NCI-H2171 (cell line): ENCODE measurements at regions not wholly inside any gene's neighbourhood (a gene's known extent, or its start where the extent isn't known, plus 50 kb on each side); places are given as distances from the start of the nearest gene placed in this dataset.

Experiments
- DNase-seq: peaks from one replicate; lab custom pipeline; 2025; lab: John Stamatoyannopoulos, UW

GRCh38 chrX:112913807-112914206 is 73.2 kb upstream of the AMOT start:
- DNase-seq, result no peak

GRCh38 chrX:112910418-112910817 is 69.8 kb upstream of the AMOT start:
- no peak for DNase-seq

DNA sequence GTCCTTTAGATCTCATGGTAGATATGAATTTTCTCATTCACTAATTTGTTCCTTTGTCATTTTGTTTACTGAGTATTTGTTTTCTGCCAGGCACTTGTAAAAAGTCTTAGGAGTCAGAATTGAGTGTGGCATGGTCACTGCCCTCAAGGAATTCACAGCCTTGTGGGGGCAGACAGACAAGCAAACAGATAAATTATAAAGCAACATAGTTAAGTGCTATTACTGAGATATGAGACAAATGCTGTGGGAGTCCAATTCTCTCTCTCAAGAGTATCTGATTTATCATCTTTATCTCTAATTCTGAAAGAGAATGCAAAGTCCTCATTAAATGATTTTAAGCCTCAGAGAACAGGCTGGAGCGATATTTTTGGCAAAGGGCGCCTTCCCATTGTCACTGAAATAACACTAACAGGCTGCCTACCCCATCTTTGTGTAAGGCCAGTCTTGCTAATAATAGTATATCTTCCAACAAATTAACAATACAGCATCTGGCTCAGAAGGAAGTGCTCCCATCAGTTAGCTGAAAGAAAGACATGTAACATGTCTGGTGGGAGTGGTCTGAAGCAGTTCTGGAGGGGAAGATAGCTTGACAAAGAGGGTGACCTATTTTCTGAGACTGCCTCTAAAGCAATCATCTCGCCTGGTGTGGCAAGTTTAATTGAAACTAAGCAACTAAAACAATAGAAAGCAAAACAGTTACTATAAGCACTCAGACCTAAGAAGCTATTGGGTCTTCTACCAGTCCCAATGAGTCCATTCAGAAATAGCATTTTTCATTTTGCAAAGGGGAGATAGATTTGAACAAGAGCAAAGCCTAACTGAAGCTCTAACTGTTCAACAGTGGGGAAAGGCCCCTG is 61.5 kb upstream of the AMOT start:
- DNase-seq, result no peak

- DNase-seq, result no peak
Measured at GRCh38 chrX:112896051-112896450, 55.4 kb upstream of the AMOT start.
